Endothelial cell of umbilical vein (primary cell): ENCODE measurements at regions not wholly inside any gene's neighbourhood (a gene's known extent, or its start where the extent isn't known, plus 50 kb on each side); places are given as distances from the start of the nearest gene placed in this dataset.
"Not testable (repeated sequence)": the region's sequence is repeated elsewhere in the genome, so short reads cannot be mapped to it uniquely, and the experiment has no call there.

Experiments
- BruUV-seq: library from RNA; stranded (reverse); fragments of 400-500 nt; replicated peaks from 2 replicates; lab custom pipeline; 2021; lab: Mats Ljungman, UMichigan
- CTCF ChIA-PET: fragments of 300-600, 350-600 bp; sonication (Branson Sonifier 250); formaldehyde crosslinking; loops from one replicate; lab custom pipeline; 2021; ENCODE audit warnings: antibody characterized with exemption, inconsistent platforms; lab: Charles Lee
- POLR2A ChIA-PET: fragments of 300-600, 350-600 bp; sonication (Branson Sonifier 250); formaldehyde crosslinking; loops from one replicate; lab custom pipeline; 2021; ENCODE audit warnings: antibody characterized with exemption, inconsistent platforms; lab: Charles Lee
- DNase-seq: peaks from one replicate; pipeline ENCODE4 v3.0.0-alpha.2; 2011; ENCODE audit warnings: low read depth, low spot score
- FAIRE-seq: peaks from 2 replicates; lab custom pipeline; 2011; peaks lifted over from hg19 to GRCh38; lab: Jason Lieb, UNC
- H2AFZ ChIP-seq: 2 replicates; pipeline ENCODE4 v1.6.0; 2012; ENCODE audit warnings: low read depth, low read length, control low read depth, inconsistent platforms
- H3K27ac ChIP-seq: 2 replicates; pipeline ENCODE4 v1.5.1; 2011; ENCODE audit warnings: low read depth, mild to moderate bottlenecking, control low read depth, low read length, moderate library complexity; ENCODE audit not compliant: insufficient read depth
- H3K27me3 ChIP-seq, 2 experiments: 2 replicates each; pipeline versions ENCODE4 v1.6.0 to v1.6.1; 2011; ENCODE audit warnings: low read length in 2 of 2, mixed read lengths in 1 of 2; ENCODE audit not compliant: control insufficient read depth in 2 of 2, insufficient read depth in 2 of 2
- H3K36me3 ChIP-seq, 2 experiments: 2 replicates in 1 of 2; 3 replicates in 1 of 2; pipeline ENCODE4 v1.5.1; 2011; ENCODE audit warnings: low read length in 2 of 2, mild to moderate bottlenecking in 1 of 2, moderate library complexity in 1 of 2; ENCODE audit not compliant: control insufficient read depth in 2 of 2, insufficient read depth in 2 of 2; ENCODE audit errors: extremely low read depth in 1 of 2
- H3K4me1 ChIP-seq: 3 replicates; pipeline ENCODE4 v1.5.1; 2011; ENCODE audit warnings: mild to moderate bottlenecking, low read length; ENCODE audit not compliant: control insufficient read depth, insufficient read depth; ENCODE audit errors: extremely low read depth
- H3K4me2 ChIP-seq: 2 replicates; pipeline ENCODE4 v1.6.1; 2011; ENCODE audit warnings: low read length, control low read depth, mixed read lengths; ENCODE audit not compliant: insufficient read depth
- H3K4me3 ChIP-seq, 3 experiments: fragments of 200-600 bp in 1 of 3; sonication (generic), shearing (Covaris generic) in 1 of 3; replicated peaks in 1 of 3; 2 replicates each; pipeline ENCODE4 v1.5.1; 2011 to 2016; ENCODE audit warnings: control low read depth in 3 of 3, low read length in 3 of 3, mild to moderate bottlenecking in 2 of 3, inconsistent platforms in 1 of 3, low read depth in 1 of 3, moderate library complexity in 1 of 3; ENCODE audit not compliant: insufficient read depth in 1 of 3
- H3K79me2 ChIP-seq: 2 replicates; pipeline ENCODE4 v1.6.0; 2012; ENCODE audit warnings: low read length, inconsistent platforms; ENCODE audit not compliant: control insufficient read depth, insufficient read depth
- H3K9ac ChIP-seq: replicated peaks from 2 replicates; pipeline ENCODE3; 2011; ENCODE audit warnings: low read length, control low read depth; ENCODE audit not compliant: insufficient read depth; ENCODE audit errors: extremely low read depth
- H3K9me1 ChIP-seq: replicated peaks from 3 replicates; pipeline ENCODE4 v1.6.0; 2011; ENCODE audit warnings: mild to moderate bottlenecking, low read length; ENCODE audit not compliant: control insufficient read depth, insufficient read depth; ENCODE audit errors: extremely low read depth
- H3K9me3 ChIP-seq: replicated peaks from 2 replicates; pipeline ENCODE4 v1.5.1; 2012; ENCODE audit warnings: low read length, inconsistent platforms; ENCODE audit not compliant: control insufficient read depth, insufficient read depth
- H4K20me1 ChIP-seq: replicated peaks from 2 replicates; pipeline ENCODE3; 2011; ENCODE audit warnings: mild to moderate bottlenecking, low read length; ENCODE audit not compliant: control insufficient read depth, insufficient read depth; ENCODE audit errors: extremely low read depth
- EZH2 ChIP-seq: IDR thresholded peaks from 2 replicates; pipeline ENCODE4 v1.6.1; 2012; ENCODE audit warnings: borderline replicate concordance, low read depth, mild to moderate bottlenecking, moderate library complexity, low read length, inconsistent platforms; ENCODE audit not compliant: severe bottlenecking
- FOS ChIP-seq: IDR thresholded peaks from 2 replicates; pipeline ENCODE4 v1.6.1; 2011; ENCODE audit warnings: mild to moderate bottlenecking, low read length, moderate library complexity, borderline replicate concordance; ENCODE audit not compliant: insufficient read depth
- GATA2 ChIP-seq: IDR thresholded peaks from 2 replicates; pipeline ENCODE4 v1.7.0; 2011; ENCODE audit warnings: low read depth, mild to moderate bottlenecking, moderate library complexity, mixed read lengths, low read length; ENCODE audit not compliant: insufficient read length, insufficient read depth
- JUN ChIP-seq: IDR thresholded peaks from 2 replicates; pipeline ENCODE4 v1.6.1; 2011; ENCODE audit warnings: borderline replicate concordance, low read depth; ENCODE audit not compliant: insufficient read length, insufficient read depth
- MYC ChIP-seq: IDR thresholded peaks from one replicate; pipeline ENCODE4 v1.6.1; 2011; ENCODE audit warnings: mild to moderate bottlenecking, low read depth, low read length
- POLR2A ChIP-seq: IDR thresholded peaks from 2 replicates; pipeline ENCODE4 v1.6.1; 2012; ENCODE audit warnings: low read depth, mild to moderate bottlenecking, control low read depth, low read length
- POLR2AphosphoS5 ChIP-seq: IDR thresholded peaks from 2 replicates; pipeline ENCODE4 v1.6.1; 2012; ENCODE audit warnings: low read depth, mild to moderate bottlenecking, control low read depth, low read length, moderate library complexity; ENCODE audit not compliant: insufficient read depth
- dilution Hi-C: fragments of 300-500 bp; cut with MboI; formaldehyde crosslinking; loops from one replicate; pipeline ENCODE4 v1.15.0; 2019; ENCODE audit warnings: low sequenced_read_pairs; ENCODE audit not compliant: extremely low pct_ligation_motif_present
- intact Hi-C: fragments of 100-400 bp; cut with micrococcal nuclease; formaldehyde crosslinking; loops from one replicate; pipeline ENCODE4 v1.10.0; 2022
- TF ChIP-seq, protein P1 (sequence below), 2 donors: IDR thresholded peaks; 1 replicate in 1 of 2; 2 replicates in 1 of 2; pipeline ENCODE4 v1.5.1; 2011; ENCODE audit warnings: low read length in 2 of 2, mild to moderate bottlenecking in 2 of 2, moderate library complexity in 2 of 2, control low read depth in 1 of 2, inconsistent platforms in 1 of 2, low read depth in 1 of 2; ENCODE audit not compliant: insufficient read depth in 1 of 2; ENCODE audit errors: extremely low read depth in 1 of 2
- TF ChIP-seq, protein P2 (sequence below): IDR thresholded peaks from 2 replicates; pipeline ENCODE4 v1.6.1; 2011; ENCODE audit not compliant: insufficient read depth, insufficient read length

DNA sequence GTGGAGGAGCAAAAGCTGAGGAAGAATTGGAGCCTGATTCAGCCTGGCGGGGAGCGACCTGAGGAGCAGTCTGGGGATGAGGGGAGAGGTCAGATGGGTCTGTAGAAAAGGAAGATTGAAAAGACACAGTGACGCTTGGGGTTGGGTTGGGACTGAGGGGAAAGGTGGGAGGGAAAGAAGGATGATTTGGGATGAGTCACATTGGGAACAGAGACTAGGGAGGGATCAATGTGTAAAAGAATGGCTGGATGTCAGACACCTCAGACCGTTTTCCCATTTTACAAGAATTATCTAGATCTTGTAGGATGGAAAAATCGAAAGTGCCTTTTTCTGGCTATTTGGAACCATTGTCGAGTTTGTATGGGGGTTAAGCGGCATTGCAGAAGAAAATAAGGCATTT lies 1076.5 kb downstream of the DNAJB9 start:
- Histone ChIP-seq H3K27me3 (no peaks in the 10 kb centered on the region), H3K79me2 (no peaks in the 10 kb centered on the region), H3K9ac (no peak overlapping the region), H3K36me3 (no peaks in the 10 kb centered on the region), H3K4me1 (no peaks in the 10 kb centered on the region), H3K4me2 (no peak overlapping the region), H3K9me3 (no peaks in the 10 kb centered on the region), H3K27ac (no peak overlapping the region), H2AFZ (no peak overlapping the region), H3K4me3 (no peak overlapping the region), H3K9me1 (no peaks in the 10 kb centered on the region), H4K20me1 (no peaks in the 10 kb centered on the region)
- DNase-seq (no peak), FAIRE-seq (no peak)
- no peak for TF ChIP-seq GATA2
- no peak for TF ChIP-seq MYC
- no peak for TF ChIP-seq EZH2
- TF ChIP-seq, protein P1, sequence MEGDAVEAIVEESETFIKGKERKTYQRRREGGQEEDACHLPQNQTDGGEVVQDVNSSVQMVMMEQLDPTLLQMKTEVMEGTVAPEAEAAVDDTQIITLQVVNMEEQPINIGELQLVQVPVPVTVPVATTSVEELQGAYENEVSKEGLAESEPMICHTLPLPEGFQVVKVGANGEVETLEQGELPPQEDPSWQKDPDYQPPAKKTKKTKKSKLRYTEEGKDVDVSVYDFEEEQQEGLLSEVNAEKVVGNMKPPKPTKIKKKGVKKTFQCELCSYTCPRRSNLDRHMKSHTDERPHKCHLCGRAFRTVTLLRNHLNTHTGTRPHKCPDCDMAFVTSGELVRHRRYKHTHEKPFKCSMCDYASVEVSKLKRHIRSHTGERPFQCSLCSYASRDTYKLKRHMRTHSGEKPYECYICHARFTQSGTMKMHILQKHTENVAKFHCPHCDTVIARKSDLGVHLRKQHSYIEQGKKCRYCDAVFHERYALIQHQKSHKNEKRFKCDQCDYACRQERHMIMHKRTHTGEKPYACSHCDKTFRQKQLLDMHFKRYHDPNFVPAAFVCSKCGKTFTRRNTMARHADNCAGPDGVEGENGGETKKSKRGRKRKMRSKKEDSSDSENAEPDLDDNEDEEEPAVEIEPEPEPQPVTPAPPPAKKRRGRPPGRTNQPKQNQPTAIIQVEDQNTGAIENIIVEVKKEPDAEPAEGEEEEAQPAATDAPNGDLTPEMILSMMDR (IDR thresholded peaks at IDR 0.05; ENCODE audit: extremely low read depth in 1 of 2, insufficient read depth in 1 of 2, low read depth in 1 of 2, low read length in 2 of 2) = no peak
- TF ChIP-seq JUN = no peak
- no peak for TF ChIP-seq FOS
- no peak for TF ChIP-seq POLR2AphosphoS5
- no peak for TF ChIP-seq POLR2A
- TF ChIP-seq, protein P2, sequence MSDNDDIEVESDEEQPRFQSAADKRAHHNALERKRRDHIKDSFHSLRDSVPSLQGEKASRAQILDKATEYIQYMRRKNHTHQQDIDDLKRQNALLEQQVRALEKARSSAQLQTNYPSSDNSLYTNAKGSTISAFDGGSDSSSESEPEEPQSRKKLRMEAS = no peak
- intact Hi-C loops (no loop called here), dilution Hi-C loops (no loop called here)
- ChIA-PET CTCF (no interaction called here), POLR2A (no interaction called here)
- BruUV-seq = no TSS peak

DNA sequence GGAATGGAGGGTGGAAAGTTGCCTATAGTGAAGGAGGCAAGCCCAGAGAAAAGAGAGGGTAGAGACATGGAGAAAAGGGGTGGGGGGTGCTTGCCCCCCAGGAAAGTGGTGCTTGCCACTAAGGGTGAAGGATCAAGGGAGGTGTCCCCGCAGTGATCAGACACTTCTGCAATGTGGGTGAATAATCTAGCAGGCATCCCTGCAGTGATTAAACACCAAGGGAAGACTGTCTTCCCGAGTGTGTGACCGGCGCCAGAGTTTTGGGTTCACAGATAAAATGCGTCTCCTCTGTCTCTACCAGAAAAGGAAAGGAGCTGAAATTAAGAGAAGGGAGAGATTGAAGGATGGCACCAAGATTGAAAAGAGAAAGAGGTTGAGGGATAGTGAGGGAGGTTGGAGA lies 1076.9 kb downstream of the DNAJB9 start:
- dilution Hi-C loops, intact Hi-C loops, H3K4me1 ChIP-seq, H3K9me3 ChIP-seq, H2AFZ ChIP-seq, H3K9ac ChIP-seq, H3K27me3 ChIP-seq, H3K9me1 ChIP-seq, H3K4me2 ChIP-seq, FAIRE-seq, H3K36me3 ChIP-seq, H3K27ac ChIP-seq, H3K4me3 ChIP-seq, DNase-seq, POLR2A ChIA-PET, BruUV-seq, CTCF ChIA-PET, H3K79me2 ChIP-seq, H4K20me1 ChIP-seq: not testable (repeated sequence)

DNA sequence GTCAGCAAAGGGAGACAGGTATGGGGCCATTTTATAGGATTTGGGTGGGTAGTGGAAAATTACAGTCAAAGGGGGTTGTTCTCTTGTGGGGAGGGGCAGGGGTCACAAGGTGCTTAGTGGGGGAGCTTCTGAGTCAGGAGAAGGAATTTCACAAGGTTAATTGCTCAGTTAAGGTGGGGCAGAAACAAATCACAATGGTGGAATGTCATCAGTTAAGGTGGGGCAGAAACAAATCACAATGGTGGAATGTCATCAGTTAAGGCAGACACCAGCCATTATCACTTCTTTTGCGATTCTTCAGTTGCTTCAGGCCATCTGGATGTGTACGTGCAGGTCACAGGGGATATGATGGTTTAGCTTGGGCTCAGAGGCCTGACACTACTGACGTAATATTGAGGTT lies 1077.6 kb downstream of the DNAJB9 start:
- dilution Hi-C loops, H2AFZ ChIP-seq, H3K9me1 ChIP-seq, H4K20me1 ChIP-seq, BruUV-seq, H3K9ac ChIP-seq, H3K27ac ChIP-seq, H3K4me3 ChIP-seq, H3K4me2 ChIP-seq, H3K9me3 ChIP-seq, intact Hi-C loops, FAIRE-seq, H3K36me3 ChIP-seq, CTCF ChIA-PET, H3K4me1 ChIP-seq, H3K27me3 ChIP-seq, POLR2A ChIA-PET, DNase-seq, H3K79me2 ChIP-seq: not testable (repeated sequence)
